ENCODE measurements at regions not wholly inside any gene's neighbourhood (a gene's known extent, or its start where the extent isn't known, plus 50 kb on each side); places are given as distances from the start of the nearest gene placed in this dataset.

GRCh38 chr5:88665750-88666215 is 217.2 kb downstream of the MEF2C start:
- TF ChIP-seq CTCF (conservative IDR thresholded peaks at IDR 0.05; ENCODE audit: low read length) (no peak), EZH2phosphoT487 (IDR thresholded peaks at IDR 0.05; ENCODE audit: borderline replicate concordance, low read depth, low read length) (no peak)
